Breast epithelium (tissue), 3 donors: ENCODE measurements at regions not wholly inside any gene's neighbourhood (a gene's known extent, or its start where the extent isn't known, plus 50 kb on each side); places are given as distances from the start of the nearest gene placed in this dataset.

Source experiments
- CTCF ChIP-seq, 3 donors: fragments of 450-650 bp; IDR thresholded peaks; one replicate each; pipeline ENCODE4 v1.5.1; 2016 to 2017; ENCODE audit warnings: antibody characterized with exemption in 3 of 3, mild to moderate bottlenecking in 3 of 3, moderate library complexity in 3 of 3
- POLR2A ChIP-seq: fragments of 450-650 bp; IDR thresholded peaks from one replicate; pipeline ENCODE4 v1.6.1; 2016; ENCODE audit warnings: antibody characterized with exemption, mild to moderate bottlenecking, moderate library complexity

GRCh38 chrX:114365065-114365834, 218.6 kb upstream of the HTR2C start:
- TF ChIP-seq CTCF (IDR thresholded peaks at IDR 0.05) (no peak), POLR2A (no peak)
